B cell (primary cell): ENCODE measurements at regions not wholly inside any gene's neighbourhood (a gene's known extent, or its start where the extent isn't known, plus 50 kb on each side); places are given as distances from the start of the nearest gene placed in this dataset.

Experiments used
- ATAC-seq: fragments of 200-7000 bp; cut with Tn5 transposase; one replicate; pipeline ENCODE4 v1.10.0; 2021; ENCODE audit warnings: low read depth, mild to moderate bottlenecking, moderate number of reproducible peaks, moderate library complexity
- CTCF ChIA-PET: fragments of 350-600 bp; sonication (Branson Sonifier 250); formaldehyde crosslinking; loops from one replicate; lab custom pipeline; 2021; ENCODE audit warnings: antibody characterized with exemption, inconsistent platforms; lab: Charles Lee
- POLR2A ChIA-PET: fragments of 350-600 bp; sonication (Branson Sonifier 250); formaldehyde crosslinking; loops from one replicate; lab custom pipeline; 2021; ENCODE audit warnings: antibody characterized with exemption; lab: Charles Lee
- DNase-seq: peaks from one replicate; pipeline ENCODE4 v3.0.0; 2013
- H2AFZ ChIP-seq: 2 replicates; pipeline ENCODE4 v1.6.1; 2012; ENCODE audit warnings: mild to moderate bottlenecking, low read depth, low read length; ENCODE audit not compliant: insufficient read depth, poor library complexity, severe bottlenecking
- H3K27ac ChIP-seq, 2 donors: 1 replicate in 1 of 2; 2 replicates in 1 of 2; pipeline ENCODE4 v1.5.1; 2012 to 2013; ENCODE audit warnings: low read length in 2 of 2, mild to moderate bottlenecking in 2 of 2, moderate library complexity in 1 of 2
- H3K27me3 ChIP-seq, 4 experiments: fragments of 200-600 bp in 1 of 4; sonication (generic) in 1 of 4; replicated peaks in 1 of 4; 1 replicate in 2 of 4; 2 replicates in 2 of 4; pipeline versions ENCODE4 v1.6.1 to v1.7.0; 2013 to 2016; ENCODE audit warnings: low read length in 3 of 4, mild to moderate bottlenecking in 2 of 4, mixed read lengths in 1 of 4, moderate library complexity in 1 of 4; ENCODE audit not compliant: insufficient read depth in 4 of 4, control insufficient read depth in 3 of 4; ENCODE audit errors: control extremely low read depth in 1 of 4
- H3K36me3 ChIP-seq, 2 experiments: replicated peaks in 1 of 2; 1 replicate in 1 of 2; 2 replicates in 1 of 2; pipeline versions ENCODE4 v1.6.1 to v1.7.1; 2013; ENCODE audit warnings: low read length in 1 of 2; ENCODE audit not compliant: insufficient read depth in 2 of 2, control insufficient read depth in 1 of 2; ENCODE audit errors: control extremely low read depth in 1 of 2, extremely low read depth in 1 of 2
- H3K4me1 ChIP-seq, 2 donors: fragments of 200-600 bp in 1 of 2; sonication (generic) in 1 of 2; 1 replicate in 1 of 2; 2 replicates in 1 of 2; pipeline versions ENCODE4 v1.5.1 to v1.6.1; 2013 to 2017; ENCODE audit warnings: low read length in 2 of 2; ENCODE audit not compliant: control insufficient read depth in 2 of 2, insufficient read depth in 2 of 2
- H3K4me2 ChIP-seq: replicated peaks from 2 replicates; pipeline ENCODE3; 2012; ENCODE audit warnings: mild to moderate bottlenecking, low read depth, low read length; ENCODE audit not compliant: poor library complexity, severe bottlenecking
- H3K4me3 ChIP-seq, 5 experiments: fragments of 200-600 bp in 1 of 5; sonication (generic) in 1 of 5; 1 replicate in 3 of 5; 2 replicates in 2 of 5; pipeline versions ENCODE4 v1.5.1 to v1.7.0; 2011 to 2016; ENCODE audit warnings: low read length in 4 of 5, mild to moderate bottlenecking in 4 of 5, low read depth in 2 of 5, control low read depth in 1 of 5, moderate library complexity in 1 of 5; ENCODE audit not compliant: insufficient read depth in 1 of 5; ENCODE audit errors: control extremely low read depth in 1 of 5, extremely low read depth in 1 of 5
- H3K79me2 ChIP-seq: fragments of 200-600 bp; sonication (generic); one replicate; pipeline ENCODE4 v1.6.0; 2016; ENCODE audit warnings: low read length; ENCODE audit not compliant: control insufficient read depth, insufficient read depth
- H3K9ac ChIP-seq: fragments of 200-600 bp; sonication (generic); 2 replicates; pipeline ENCODE4 v1.6.1; 2017; ENCODE audit warnings: mild to moderate bottlenecking, low read length, moderate library complexity
- H3K9me3 ChIP-seq, 3 donors: one replicate each; pipeline versions ENCODE4 v1.6.1 to v1.7.1; 2013; ENCODE audit warnings: low read length in 2 of 3; ENCODE audit not compliant: control insufficient read depth in 2 of 3, insufficient read depth in 1 of 3; ENCODE audit errors: control extremely low read depth in 1 of 3
- H4K20me1 ChIP-seq: 2 replicates; pipeline ENCODE4 v1.6.0; 2012; ENCODE audit warnings: mild to moderate bottlenecking, low read length; ENCODE audit not compliant: insufficient read depth, control insufficient read depth, poor library complexity, severe bottlenecking
- H3K27ac Mint-ChIP-seq: one replicate; pipeline ENCODE4 v1.8.0; 2021; ENCODE audit warnings: mixed read lengths
- H3K27me3 Mint-ChIP-seq: one replicate; pipeline ENCODE4 v1.8.0; 2021; ENCODE audit warnings: mixed read lengths
- H3K4me1 Mint-ChIP-seq: one replicate; pipeline ENCODE4 v1.8.0; 2021; ENCODE audit warnings: mixed read lengths
- H3K4me3 Mint-ChIP-seq: one replicate; pipeline ENCODE4 v1.8.0; 2021; ENCODE audit warnings: mixed read lengths
- H3K9me3 Mint-ChIP-seq: one replicate; pipeline ENCODE4 v1.8.0; 2022; ENCODE audit warnings: mixed read lengths; ENCODE audit not compliant: insufficient read depth
- CTCF ChIP-seq: fragments of 200-600 bp; IDR thresholded peaks from one replicate; pipeline ENCODE4 v1.8.0; 2022; ENCODE audit warnings: antibody characterized with exemption, mild to moderate bottlenecking
- EZH2 ChIP-seq: IDR thresholded peaks from 2 replicates; pipeline ENCODE4 v1.6.1; 2012; ENCODE audit warnings: borderline replicate concordance, low read depth, mild to moderate bottlenecking, moderate library complexity, low read length; ENCODE audit not compliant: insufficient read depth, poor library complexity, severe bottlenecking
- WGBS: methylation state at CpG from one replicate; pipeline ENCODE4 v1.1.5; 2013; ENCODE audit warnings: missing lambda C conversion rate; ENCODE audit not compliant: insufficient coverage; 5-methylcytosine and 5-hydroxymethylcytosine counted together
- intact Hi-C: fragments of 100-400 bp; cut with micrococcal nuclease; formaldehyde crosslinking; loops from one replicate; pipeline ENCODE4 v1.10.0; 2022

GRCh38 chr4:79663865-79664264, 255.8 kb upstream of the GK2 start:
- POLR2A ChIA-PET, result no interaction called here
- 83% methylated on average over 3 of the region's 4 CpGs for WGBS
- peaks cover 10% of the 10 kb centered on the region for H3K9me3 Mint-ChIP-seq

DNA sequence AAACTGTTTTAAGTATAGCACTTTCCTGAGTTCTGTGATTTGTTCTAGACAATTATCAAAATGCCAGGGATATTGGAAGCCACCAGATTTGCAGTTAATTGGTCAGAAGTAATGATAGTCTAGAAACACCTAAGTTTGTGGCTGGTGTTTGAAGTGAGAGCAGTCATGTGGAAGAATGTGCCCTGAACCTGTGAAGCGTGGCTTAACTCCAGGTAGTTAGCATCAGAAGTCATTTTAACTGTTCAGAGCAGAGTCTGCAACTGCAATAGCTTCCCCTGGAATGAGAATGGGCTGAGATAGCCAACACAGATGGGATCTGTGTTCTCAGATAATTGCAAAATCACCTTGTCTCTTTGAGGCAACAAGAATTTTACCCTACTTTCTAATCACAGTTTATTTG, 255.1 kb upstream of the GK2 start:
- no peak for ATAC-seq
- Histone ChIP-seq H2AFZ (no peak overlapping the region), H3K79me2 (no peaks in the 10 kb centered on the region), H3K9me3 (peaks cover 0 to 8% (median 1%) of the 10 kb centered on the region in 3 donors), H3K4me2 (no peak overlapping the region), H3K4me3 (no peak overlapping the region), H3K27ac (no peak overlapping the region), H3K27me3 (no peaks in the 10 kb centered on the region), H3K9ac (no peak overlapping the region), H3K36me3 (no peaks in the 10 kb centered on the region), H3K4me1 (peaks cover 0 to 5% of the 10 kb centered on the region in 2 donors), H4K20me1 (no peaks in the 10 kb centered on the region)
- no peak for TF ChIP-seq CTCF
- no peak for TF ChIP-seq EZH2
- Mint-ChIP-seq H3K27me3 (peaks cover 5% of the 10 kb centered on the region), H3K4me1 (peaks cover 11% of the 10 kb centered on the region), H3K4me3 (no peak overlapping the region), H3K9me3 (peaks cover 5% of the 10 kb centered on the region), H3K27ac (no peak overlapping the region)
- intact Hi-C loops, result no loop called here
- 82% methylated on average over 1 of the region's 1 CpG for WGBS
- ChIA-PET POLR2A (no interaction called here), CTCF (no interaction called here)
- no peak for DNase-seq

More at GRCh38 chr4:79663865-79664264, 255.8 kb upstream of the GK2 start:
- H3K27me3 ChIP-seq, result no peaks in the 10 kb centered on the region
- intact Hi-C loops, result no loop called here
- no peak overlapping the region for H3K9ac ChIP-seq
- no peak overlapping the region for H3K27ac ChIP-seq
- H3K4me1 ChIP-seq, result peaks cover 0 to 5% of the 10 kb centered on the region in 2 donors
- H3K79me2 ChIP-seq, result no peaks in the 10 kb centered on the region
- no peak for DNase-seq
- CTCF ChIA-PET, result no interaction called here
- H2AFZ ChIP-seq, result no peak overlapping the region
- H3K36me3 ChIP-seq, result no peaks in the 10 kb centered on the region
- H4K20me1 ChIP-seq, result no peaks in the 10 kb centered on the region
- no peak overlapping the region for H3K4me3 Mint-ChIP-seq
- H3K27me3 Mint-ChIP-seq, result peaks cover 5% of the 10 kb centered on the region
- TF ChIP-seq CTCF (no peak), EZH2 (no peak)
- H3K4me1 Mint-ChIP-seq, result peaks cover 11% of the 10 kb centered on the region
- no peak for ATAC-seq
- no peak overlapping the region for H3K4me2 ChIP-seq
- peaks cover 0 to 13% (median under 1%) of the 10 kb centered on the region in 3 donors for H3K9me3 ChIP-seq
- H3K4me3 ChIP-seq, result no peak overlapping the region
- no peak overlapping the region for H3K27ac Mint-ChIP-seq
